Hepatocyte (in vitro differentiated cells): ENCODE measurements at regions not wholly inside any gene's neighbourhood (a gene's known extent, or its start where the extent isn't known, plus 50 kb on each side); places are given as distances from the start of the nearest gene placed in this dataset.

Experiments used
- EZH2 ChIP-seq: fragments of 200-600 bp; sonication (generic); IDR thresholded peaks from 2 replicates; pipeline ENCODE4 v1.6.1; 2016; ENCODE audit warnings: antibody characterized with exemption, mild to moderate bottlenecking, borderline replicate concordance
- EZH2phosphoT487 ChIP-seq: fragments of 200-600 bp; sonication (generic); IDR thresholded peaks from one replicate; pipeline ENCODE4 v1.6.1; 2018; ENCODE audit warnings: antibody characterized with exemption, mild to moderate bottlenecking, low read depth, moderate library complexity; ENCODE audit not compliant: unreplicated experiment, severe bottlenecking
- TF ChIP-seq, protein P1 (sequence below): fragments of 200-600 bp; sonication (generic); IDR thresholded peaks from 2 replicates; pipeline ENCODE4 v1.5.1; 2016; ENCODE audit warnings: antibody characterized with exemption, mild to moderate bottlenecking; ENCODE audit not compliant: poor library complexity

DNA sequence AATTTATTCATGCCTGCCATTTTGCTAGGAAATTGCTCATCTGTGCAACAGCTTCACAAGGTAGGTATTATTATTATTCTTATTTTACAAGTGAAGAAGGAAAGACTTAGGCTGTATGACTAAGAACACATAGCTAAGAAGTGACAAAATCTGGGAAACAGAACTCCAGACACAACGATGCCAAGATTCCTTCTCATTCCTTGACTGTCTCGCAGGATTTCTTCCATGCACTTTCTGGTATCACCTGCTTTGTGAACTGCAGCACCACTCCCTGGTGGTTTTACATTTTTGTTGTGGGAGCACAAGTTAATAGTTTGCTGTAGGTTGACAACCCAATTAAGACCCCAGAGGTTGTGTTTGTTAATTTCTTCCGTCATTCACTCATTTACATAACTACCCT is 188.5 kb downstream of the LACC1 start:
- TF ChIP-seq, protein P1, sequence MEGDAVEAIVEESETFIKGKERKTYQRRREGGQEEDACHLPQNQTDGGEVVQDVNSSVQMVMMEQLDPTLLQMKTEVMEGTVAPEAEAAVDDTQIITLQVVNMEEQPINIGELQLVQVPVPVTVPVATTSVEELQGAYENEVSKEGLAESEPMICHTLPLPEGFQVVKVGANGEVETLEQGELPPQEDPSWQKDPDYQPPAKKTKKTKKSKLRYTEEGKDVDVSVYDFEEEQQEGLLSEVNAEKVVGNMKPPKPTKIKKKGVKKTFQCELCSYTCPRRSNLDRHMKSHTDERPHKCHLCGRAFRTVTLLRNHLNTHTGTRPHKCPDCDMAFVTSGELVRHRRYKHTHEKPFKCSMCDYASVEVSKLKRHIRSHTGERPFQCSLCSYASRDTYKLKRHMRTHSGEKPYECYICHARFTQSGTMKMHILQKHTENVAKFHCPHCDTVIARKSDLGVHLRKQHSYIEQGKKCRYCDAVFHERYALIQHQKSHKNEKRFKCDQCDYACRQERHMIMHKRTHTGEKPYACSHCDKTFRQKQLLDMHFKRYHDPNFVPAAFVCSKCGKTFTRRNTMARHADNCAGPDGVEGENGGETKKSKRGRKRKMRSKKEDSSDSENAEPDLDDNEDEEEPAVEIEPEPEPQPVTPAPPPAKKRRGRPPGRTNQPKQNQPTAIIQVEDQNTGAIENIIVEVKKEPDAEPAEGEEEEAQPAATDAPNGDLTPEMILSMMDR: no peak
- TF ChIP-seq EZH2phosphoT487: no peak
- no peak for TF ChIP-seq EZH2
